Esophagus mucosa (tissue), 1 donor: ENCODE measurements at regions not wholly inside any gene's neighbourhood (a gene's known extent, or its start where the extent isn't known, plus 50 kb on each side); places are given as distances from the start of the nearest gene placed in this dataset.
A peak's percentile ranks its signal among the peaks of the same experiment; 100 is the strongest.

ENCODE experiments used
- ATAC-seq: fragments of 200-7000 bp; cut with Tn5 transposase; one replicate; pipeline ENCODE4 v1.9.1; 2020
- donor health status: DM: yes; HTN: yes; CAD: no.

DNA sequence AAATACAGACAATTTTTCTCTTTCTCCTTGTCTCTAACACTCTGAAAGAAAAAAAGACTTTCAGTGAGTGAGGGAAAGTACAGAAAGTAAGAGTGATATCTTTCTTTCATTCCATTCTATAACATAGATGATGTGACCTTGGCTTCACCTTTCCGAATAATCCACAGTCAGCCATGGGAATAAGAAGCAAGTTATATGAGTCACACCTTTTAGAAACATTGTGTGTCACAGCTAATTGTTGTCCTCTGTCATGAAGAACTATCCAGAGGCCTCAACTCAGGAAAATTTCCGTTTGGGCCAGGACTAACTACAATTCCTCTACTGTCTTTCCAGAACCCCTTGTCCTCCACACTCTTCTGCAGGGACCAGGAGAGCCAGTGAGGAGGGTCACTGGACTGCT, 209.7 kb upstream of the FAR2 start:
- ATAC-seq = peak; percentile 54

DNA sequence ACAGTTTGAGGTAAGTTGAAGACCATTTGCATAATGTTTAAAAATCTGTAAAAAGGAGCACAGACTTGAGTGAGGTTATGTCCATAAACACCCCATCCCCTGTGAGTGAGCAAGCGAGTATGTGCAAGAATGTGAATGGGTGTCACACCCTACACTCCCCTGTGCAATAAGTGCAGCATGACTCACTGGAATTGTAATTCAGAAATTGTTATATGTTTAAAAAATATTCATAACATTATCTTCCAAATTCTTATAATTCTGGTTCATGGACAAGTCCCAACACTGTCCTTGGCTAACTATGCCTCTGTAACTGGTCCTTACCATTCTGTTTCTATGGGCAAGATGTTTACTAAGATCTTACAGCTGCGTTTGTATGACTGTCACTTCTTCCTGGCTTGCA, 207.8 kb upstream of the FAR2 start:
- ATAC-seq = peak; percentile 84

GRCh38 chr12:28946361-28946760, 202.7 kb upstream of the FAR2 start:
- no peak for ATAC-seq

GRCh38 chr12:28948685-28949084, 200.4 kb upstream of the FAR2 start:
- no peak for ATAC-seq

DNA sequence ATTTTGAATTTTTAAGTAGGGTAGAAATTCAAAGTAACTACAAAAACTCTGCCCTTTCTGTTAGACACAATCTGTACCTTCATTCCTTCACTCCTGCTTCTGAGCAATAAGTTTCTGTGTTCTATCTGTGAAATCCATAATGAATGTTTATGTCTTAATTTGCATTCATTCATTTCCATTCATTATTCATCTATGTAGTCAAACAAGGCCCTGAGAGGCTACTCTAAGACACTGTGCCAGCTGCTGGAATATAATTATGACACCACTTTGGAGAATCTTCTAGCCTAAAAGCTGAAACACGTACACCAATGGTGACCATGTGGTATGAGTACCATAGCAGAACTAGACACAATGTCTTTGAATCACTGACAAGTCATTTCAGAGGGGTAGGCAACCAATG, 199.9 kb upstream of the FAR2 start:
- no peak for ATAC-seq

DNA sequence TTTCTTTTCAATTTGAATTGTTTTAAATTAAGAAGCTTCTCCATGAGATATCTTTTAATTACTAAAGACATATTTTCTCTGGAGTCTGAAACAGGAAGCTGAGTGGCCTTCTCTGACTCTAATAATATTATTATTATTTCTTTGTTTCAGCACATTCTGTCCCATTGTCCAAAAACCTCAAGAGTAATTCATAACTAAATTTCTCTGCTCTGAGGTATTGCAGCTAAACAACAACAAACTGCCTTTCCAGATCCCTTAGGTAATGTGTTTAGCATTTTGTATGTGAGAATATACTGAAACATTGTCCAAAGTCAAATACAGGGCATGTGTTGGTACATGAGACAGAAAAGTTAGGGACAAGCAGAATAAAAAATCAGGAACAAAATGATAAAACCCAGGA, 199.0 kb upstream of the FAR2 start:
- ATAC-seq = no peak

DNA sequence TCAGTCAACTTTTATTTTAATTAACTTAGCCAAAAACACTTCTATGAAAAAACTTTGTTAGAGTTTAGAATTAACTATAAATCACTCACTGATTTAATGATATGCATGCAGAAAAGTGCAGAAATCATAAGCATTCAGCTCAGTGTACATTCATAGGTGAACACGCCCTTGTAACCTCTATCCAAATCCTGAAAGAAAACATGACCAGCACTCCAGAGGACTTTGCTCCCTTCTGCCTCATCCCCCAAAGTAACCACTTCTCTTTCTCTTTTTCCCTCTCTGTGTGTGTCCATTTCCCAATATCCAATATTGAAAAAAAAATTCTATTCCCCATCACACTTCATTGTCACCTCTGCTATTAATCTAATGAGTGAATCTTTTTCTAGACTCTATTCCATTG, 197.1 kb upstream of the FAR2 start:
- ATAC-seq = no peak

- ATAC-seq = no peak
These were observed 194.7 kb upstream of the FAR2 start for GRCh38 chr12:28954333-28954732.

DNA sequence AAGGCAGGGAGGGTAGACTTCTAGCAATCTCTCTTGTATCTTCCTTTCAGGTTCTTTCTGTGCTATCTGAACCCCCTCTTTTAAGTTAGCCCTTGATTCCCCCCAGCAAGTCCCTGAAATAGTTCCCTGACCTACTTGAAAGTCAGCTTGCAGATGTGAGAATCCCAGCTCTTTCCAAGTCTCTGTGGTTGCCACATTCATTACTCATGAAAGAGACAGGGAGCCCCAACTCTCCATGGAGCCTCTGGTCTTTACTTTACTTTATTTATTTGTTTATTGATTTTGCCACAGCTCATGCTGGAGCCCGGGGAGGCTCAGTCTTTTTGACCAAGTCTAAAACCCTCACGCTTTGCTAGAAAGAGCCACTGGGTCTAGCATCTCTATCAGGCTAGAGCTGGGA, 193.6 kb upstream of the FAR2 start:
- no peak for ATAC-seq

- no peak for ATAC-seq
These were observed 193.1 kb upstream of the FAR2 start for GRCh38 chr12:28955931-28956330.

- ATAC-seq = peak; percentile 33
These were observed 190.4 kb upstream of the FAR2 start for GRCh38 chr12:28958553-28959195.

- peak; percentile 33 for ATAC-seq
These were observed 187.1 kb upstream of the FAR2 start for GRCh38 chr12:28961948-28962384.

DNA sequence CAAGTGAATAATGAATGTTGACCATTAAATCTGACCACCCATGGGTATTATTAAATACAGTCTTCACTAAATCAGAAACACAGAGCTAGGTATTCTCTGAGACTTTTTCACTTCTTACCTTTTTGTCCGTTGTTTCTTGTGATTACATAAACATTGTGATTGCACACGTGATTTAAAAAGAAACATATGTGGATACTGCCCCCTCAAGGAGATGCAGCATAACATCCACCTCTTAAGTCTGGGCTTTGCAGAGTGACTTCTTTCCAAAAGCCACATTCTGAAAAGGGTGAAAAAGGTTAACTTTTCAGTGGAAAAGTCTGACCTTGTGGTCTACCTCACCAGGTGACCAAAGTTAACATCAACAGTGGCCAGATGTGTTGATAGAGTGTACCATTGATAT, 185.5 kb upstream of the FAR2 start:
- peak; percentile 43 for ATAC-seq

DNA sequence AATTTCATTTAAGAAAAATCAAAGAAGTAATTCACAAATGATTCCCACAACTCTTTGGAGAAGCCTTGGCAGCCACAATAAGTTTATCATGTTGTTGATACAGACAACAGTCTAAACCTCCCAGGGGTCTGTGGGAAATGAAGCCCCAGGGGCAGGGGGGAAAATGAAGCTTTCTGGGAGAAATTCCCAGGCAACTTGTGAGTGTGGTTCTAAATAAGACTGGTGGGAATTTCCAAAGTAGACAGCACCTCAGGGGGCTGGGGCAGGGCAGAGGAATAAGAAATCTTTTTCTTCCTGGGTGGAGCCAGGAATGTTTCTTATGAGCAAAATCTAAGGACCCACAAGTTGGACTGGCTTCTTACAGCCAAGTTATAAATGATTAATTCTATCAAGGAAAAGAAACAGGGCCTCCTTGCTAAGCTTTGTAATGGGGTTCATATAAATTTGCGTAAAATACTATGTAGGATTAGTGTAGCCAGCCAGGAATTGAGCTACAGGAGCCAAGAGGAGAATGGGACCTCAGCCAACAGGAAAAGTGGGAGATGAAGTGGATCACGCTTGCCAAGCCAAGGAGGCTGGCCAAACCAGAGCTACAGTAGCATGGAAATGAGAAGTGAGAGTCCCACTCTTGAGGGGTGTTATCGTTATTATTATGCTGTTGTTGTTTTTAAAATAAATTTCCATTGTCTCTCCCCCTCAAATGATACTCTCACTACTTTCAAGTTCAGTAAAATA, 182.9 kb upstream of the FAR2 start:
- peak; percentile 50 for ATAC-seq

- no peak for ATAC-seq
These were observed 181.7 kb upstream of the FAR2 start for GRCh38 chr12:28967426-28967825.

- no peak for ATAC-seq
These were observed 175.6 kb upstream of the FAR2 start for GRCh38 chr12:28973491-28973890.

GRCh38 chr12:28974166-28974565, 174.9 kb upstream of the FAR2 start:
- no peak for ATAC-seq

DNA sequence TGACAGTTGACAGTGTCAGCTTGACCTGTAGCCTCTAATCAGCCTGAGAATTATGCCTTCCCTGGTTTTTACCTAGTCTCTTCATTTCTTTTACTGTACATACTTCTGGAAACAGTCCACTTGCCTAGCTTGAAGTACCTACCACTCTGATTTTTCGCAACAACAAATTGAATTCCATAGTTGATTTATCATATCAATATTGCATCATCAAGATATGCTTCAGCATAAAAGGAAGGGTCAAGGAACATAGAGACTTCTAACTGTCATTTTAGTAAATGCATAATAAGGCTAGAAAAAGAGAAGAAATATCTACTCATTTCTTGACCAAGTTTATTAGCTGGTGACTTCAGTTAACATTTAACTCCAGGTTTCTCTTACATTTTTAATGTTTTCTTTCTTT, 174.2 kb upstream of the FAR2 start:
- no peak for ATAC-seq

- no peak for ATAC-seq
These were observed 173.3 kb upstream of the FAR2 start for GRCh38 chr12:28975564-28976340.

GRCh38 chr12:28980436-28980835, 168.6 kb upstream of the FAR2 start:
- ATAC-seq = no peak

DNA sequence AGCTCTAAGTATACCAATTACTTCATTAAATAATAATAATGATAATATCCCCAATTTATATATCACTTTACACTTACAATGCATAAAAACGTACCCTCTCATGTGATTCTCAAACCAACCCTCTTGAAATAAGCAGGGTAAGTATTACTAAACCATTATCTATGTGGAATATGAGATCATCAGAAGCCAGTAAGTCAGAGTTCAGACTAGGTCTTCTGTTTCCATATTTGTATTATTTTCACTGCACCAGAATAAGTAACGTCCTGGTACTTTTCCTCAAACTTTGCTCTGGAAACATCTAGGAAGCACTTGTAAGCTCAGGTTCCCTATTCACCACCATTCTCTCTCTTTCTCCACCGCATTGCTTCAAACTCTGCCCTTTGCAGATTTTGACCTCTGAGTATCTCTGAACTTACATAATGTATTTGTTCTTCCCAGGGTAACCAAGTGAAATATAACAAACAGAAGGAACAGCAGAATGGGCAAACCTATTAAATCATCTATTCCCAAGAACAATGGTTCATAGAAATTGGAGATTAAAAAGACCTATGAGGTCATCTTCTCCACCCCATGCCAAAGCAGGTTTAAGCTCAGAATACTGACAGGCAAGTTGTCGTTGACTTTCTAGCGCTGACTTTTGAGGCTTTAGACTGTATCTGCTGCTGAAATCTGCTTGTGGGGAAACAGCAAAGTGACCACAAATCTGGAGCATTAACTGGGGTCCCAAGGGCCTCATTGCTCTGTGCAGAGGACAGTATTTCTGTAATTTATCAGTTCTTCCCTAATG, 161.3 kb upstream of the FAR2 start:
- no peak for ATAC-seq

DNA sequence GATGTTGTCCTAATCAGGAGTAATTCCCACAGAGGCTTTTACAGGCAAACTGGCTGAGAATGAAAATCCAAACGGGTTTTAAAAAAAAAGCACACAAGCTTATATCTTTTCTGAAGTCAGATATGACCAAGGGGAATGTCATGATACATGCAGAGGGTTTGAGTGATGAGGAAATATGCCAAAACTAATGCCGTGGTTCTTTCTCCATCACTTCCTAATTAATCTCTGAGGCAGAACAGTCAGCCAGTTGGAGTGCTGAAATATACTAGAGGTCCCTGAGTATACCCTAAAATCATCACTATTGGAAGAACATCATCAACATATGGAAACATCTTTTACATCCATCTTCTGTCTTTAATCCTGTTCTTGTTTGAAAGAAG, 160.8 kb upstream of the FAR2 start:
- ATAC-seq = no peak

DNA sequence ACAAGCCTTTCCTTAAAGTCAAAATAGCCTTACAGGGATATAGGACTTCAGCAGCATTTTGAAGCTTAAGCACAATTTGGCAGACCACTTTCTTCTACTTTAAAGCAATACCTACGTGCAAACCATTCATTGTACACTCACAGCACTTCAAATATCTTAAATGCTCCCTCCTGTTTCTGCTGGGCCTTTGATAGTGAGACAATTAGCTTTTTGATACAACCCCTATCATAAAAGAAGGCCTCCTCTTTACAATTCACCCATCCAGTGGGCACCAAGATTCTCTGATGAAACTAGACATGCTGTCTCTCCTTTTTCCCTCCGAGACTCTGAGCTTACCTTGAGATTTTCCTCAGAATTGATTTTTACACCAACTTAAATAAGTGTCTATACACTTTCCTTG, 157.5 kb upstream of the FAR2 start:
- no peak for ATAC-seq
